Sigmoid colon (tissue), 6 donors: ENCODE measurements at regions not wholly inside any gene's neighbourhood (a gene's known extent, or its start where the extent isn't known, plus 50 kb on each side); places are given as distances from the start of the nearest gene placed in this dataset.
A peak's percentile ranks its signal among the peaks of the same experiment; 100 is the strongest.

Experiments used
- DNase-seq: peaks from one replicate; pipeline ENCODE4 v3.0.0-alpha.2; 2019
- H3K27ac ChIP-seq, 4 donors: fragments of 200-600 bp; sonication (generic); one replicate each; pipeline ENCODE4 v1.5.1; 2016 to 2019; ENCODE audit warnings: mild to moderate bottlenecking in 1 of 4
- H3K27me3 ChIP-seq, 3 donors: fragments of 200-600 bp; sonication (generic); one replicate each; pipeline ENCODE4 v1.5.1; 2019; ENCODE audit warnings: mild to moderate bottlenecking in 1 of 3
- H3K36me3 ChIP-seq, 4 donors: fragments of 200-600 bp; sonication (generic); one replicate each; pipeline ENCODE4 v1.5.1; 2016 to 2019
- H3K4me1 ChIP-seq, 4 donors: fragments of 200-600 bp; sonication (generic); one replicate each; pipeline ENCODE4 v1.5.1; 2017 to 2019
- H3K4me3 ChIP-seq, 4 donors: fragments of 200-600 bp; sonication (generic); one replicate each; pipeline ENCODE4 v1.5.1; 2017 to 2019; ENCODE audit warnings: mild to moderate bottlenecking in 2 of 4, moderate library complexity in 1 of 4
- H3K9me3 ChIP-seq, 4 donors: fragments of 200-600 bp in 3 of 4; sonication (generic) in 3 of 4; one replicate each; pipeline versions ENCODE4 v1.5.1 to v1.6.1; 2013 to 2019
- EP300 ChIP-seq, 4 donors: sonication (generic); formaldehyde crosslinking; IDR thresholded peaks; one replicate each; pipeline ENCODE4 v1.6.1; 2017; ENCODE audit warnings: antibody characterized with exemption in 4 of 4
- POLR2A ChIP-seq, 2 donors: fragments of 450-650 bp; IDR thresholded peaks; one replicate each; pipeline ENCODE4 v1.6.1; 2016; ENCODE audit warnings: antibody characterized with exemption in 2 of 2, mild to moderate bottlenecking in 2 of 2, moderate library complexity in 2 of 2
- POLR2AphosphoS5 ChIP-seq, 4 donors: sonication (generic); formaldehyde crosslinking; IDR thresholded peaks; one replicate each; pipeline ENCODE4 v1.6.1; 2017; ENCODE audit warnings: antibody characterized with exemption in 4 of 4
- WGBS, 2 donors: extraction: QIAGEN DNeasy Blood & Tissue Kit; methylation state at CpG; one replicate each; pipeline ENCODE4 v1.1.7; 2013; 5-methylcytosine and 5-hydroxymethylcytosine counted together
- intact Hi-C: fragments of 100-400 bp; cut with DNase I; formaldehyde crosslinking; loops from one replicate; pipeline ENCODE4 v1.15.1; 2023
- TF ChIP-seq, protein P1 (sequence below), 4 experiments: fragments of 450-650 bp in 3 of 4; fragments of 200-600 bp in 1 of 4; IDR thresholded peaks; one replicate each; pipeline ENCODE4 v1.5.1; 2016 to 2019; ENCODE audit warnings: antibody characterized with exemption in 4 of 4, mild to moderate bottlenecking in 3 of 4, moderate library complexity in 2 of 4
- donor health status: healthy with polysubstance abuse.
- donor health status: healthy.

DNA sequence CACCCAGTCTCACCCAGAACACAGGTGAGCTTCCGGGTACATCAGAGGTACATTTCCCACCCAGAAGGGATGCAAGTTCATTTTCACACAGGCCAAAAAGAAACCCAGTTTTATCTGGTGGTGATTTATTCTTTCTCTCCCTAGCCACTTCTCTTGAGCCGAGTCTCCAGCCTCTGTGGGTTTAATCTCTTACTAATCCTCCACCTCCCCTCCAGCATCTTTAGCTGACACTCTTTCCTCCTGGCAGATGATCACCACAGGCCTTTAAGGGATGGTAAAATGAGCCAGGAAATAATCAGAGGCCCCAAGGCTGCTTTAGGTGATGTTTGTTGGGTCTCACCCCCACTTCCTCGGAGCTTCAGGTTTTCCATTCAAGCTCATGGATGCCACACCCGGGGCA is 145.7 kb upstream of the DLX2 start:
- Histone ChIP-seq H3K27ac (no peak overlapping the region), H3K4me1 (peaks cover 0 to 2% (median 0%) of the 10 kb centered on the region in 4 donors), H3K36me3 (no peaks in the 10 kb centered on the region), H3K4me3 (no peak overlapping the region), H3K27me3 (no peaks in the 10 kb centered on the region), H3K9me3 (no peaks in the 10 kb centered on the region)
- WGBS, 2 donors = 55 to 81% methylated on average over 4 of the region's 4 CpGs
- intact Hi-C loops = no loop called here
- DNase-seq = no peak
- TF ChIP-seq, protein P1, sequence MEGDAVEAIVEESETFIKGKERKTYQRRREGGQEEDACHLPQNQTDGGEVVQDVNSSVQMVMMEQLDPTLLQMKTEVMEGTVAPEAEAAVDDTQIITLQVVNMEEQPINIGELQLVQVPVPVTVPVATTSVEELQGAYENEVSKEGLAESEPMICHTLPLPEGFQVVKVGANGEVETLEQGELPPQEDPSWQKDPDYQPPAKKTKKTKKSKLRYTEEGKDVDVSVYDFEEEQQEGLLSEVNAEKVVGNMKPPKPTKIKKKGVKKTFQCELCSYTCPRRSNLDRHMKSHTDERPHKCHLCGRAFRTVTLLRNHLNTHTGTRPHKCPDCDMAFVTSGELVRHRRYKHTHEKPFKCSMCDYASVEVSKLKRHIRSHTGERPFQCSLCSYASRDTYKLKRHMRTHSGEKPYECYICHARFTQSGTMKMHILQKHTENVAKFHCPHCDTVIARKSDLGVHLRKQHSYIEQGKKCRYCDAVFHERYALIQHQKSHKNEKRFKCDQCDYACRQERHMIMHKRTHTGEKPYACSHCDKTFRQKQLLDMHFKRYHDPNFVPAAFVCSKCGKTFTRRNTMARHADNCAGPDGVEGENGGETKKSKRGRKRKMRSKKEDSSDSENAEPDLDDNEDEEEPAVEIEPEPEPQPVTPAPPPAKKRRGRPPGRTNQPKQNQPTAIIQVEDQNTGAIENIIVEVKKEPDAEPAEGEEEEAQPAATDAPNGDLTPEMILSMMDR (IDR thresholded peaks at IDR 0.05) = no peak
- TF ChIP-seq POLR2A (IDR thresholded peaks at IDR 0.05) = no peak
- no peak for TF ChIP-seq EP300 (IDR thresholded peaks at IDR 0.05)
- TF ChIP-seq POLR2AphosphoS5 (IDR thresholded peaks at IDR 0.05) = no peak

DNA sequence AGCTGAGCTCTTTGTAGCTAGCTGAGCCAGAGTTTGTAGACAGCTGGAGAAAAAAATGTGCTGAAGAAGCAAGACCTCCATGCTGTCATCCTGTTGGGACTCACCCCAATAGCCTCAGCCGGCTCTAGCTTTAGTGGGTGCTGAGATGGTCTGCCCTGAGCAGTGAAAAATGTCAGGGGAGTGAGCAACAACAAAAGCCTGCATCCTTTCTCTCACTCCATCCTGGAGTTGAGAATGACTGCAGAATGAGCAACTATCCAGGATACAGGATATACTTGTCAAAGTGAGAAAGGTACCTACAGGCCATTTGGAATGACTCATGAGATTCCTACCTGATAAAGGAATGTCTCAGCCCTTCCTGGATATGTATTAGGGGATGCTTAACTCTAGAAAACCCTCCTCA is 146.1 kb upstream of the DLX2 start:
- TF ChIP-seq POLR2A (IDR thresholded peaks at IDR 0.05) (no peak), EP300 (IDR thresholded peaks at IDR 0.05) (no peak), POLR2AphosphoS5 (IDR thresholded peaks at IDR 0.05) (no peak)
- TF ChIP-seq, protein P1 (IDR thresholded peaks at IDR 0.05) = no peak
- no peaks in the 10 kb centered on the region for H3K27me3 ChIP-seq
- no peaks in the 10 kb centered on the region for H3K9me3 ChIP-seq
- intact Hi-C loops = no loop called here
- no peak overlapping the region for H3K4me3 ChIP-seq
- 86 to 90% methylated on average over 1 of the region's 1 CpG for WGBS, 2 donors
- peaks cover 0 to 3% (median 0%) of the 10 kb centered on the region in 4 donors for H3K4me1 ChIP-seq
- no peak for DNase-seq
- no peaks in the 10 kb centered on the region for H3K36me3 ChIP-seq
- H3K27ac ChIP-seq = no peak overlapping the region

DNA sequence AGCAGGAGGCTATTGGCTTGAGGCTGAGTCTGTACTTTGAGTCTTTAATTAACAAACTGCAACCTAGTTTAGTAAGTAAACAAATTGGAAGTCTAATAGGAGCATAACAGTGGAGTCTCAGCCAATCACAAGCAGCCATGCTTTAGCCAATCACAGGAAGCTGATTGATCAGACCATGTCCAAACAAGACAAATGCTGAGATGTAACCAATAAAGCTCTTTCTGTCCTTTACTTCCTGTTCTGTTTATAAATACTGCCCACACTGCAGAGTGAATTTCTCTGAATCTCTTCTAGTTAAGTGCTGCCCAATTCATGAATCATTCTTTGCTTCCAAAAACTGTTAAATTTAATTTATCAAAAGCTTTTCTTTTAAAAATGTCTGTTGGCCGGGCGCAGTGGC is 146.6 kb upstream of the DLX2 start:
- no peaks in the 10 kb centered on the region for H3K36me3 ChIP-seq

DNA sequence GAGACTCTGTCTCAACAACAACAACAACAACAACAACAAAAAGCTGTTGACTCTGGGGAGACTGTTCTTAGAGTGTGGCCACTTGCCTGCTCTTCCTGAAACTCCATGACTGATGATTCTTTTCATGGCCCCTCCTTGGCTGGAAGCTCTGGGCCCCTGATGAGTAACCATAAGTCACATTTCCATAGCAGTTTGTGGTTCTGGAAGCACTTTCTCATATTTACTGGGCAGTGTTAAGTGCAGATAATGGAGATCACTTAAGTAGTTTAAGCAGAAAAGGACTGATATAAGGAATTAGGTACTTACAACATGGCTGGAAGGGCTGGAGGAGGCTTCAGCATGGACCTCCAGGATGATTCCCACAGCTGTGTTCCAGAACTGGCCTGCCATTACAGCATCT is 147.3 kb upstream of the DLX2 start:
- Histone ChIP-seq H3K4me3 (no peak overlapping the region), H3K27ac (no peak overlapping the region), H3K36me3 (no peaks in the 10 kb centered on the region), H3K27me3 (no peaks in the 10 kb centered on the region), H3K4me1 (peaks cover 0 to 3% (median 0%) of the 10 kb centered on the region in 4 donors), H3K9me3 (no peaks in the 10 kb centered on the region)
- intact Hi-C loops = no loop called here
- DNase-seq = no peak
- TF ChIP-seq, protein P1 (IDR thresholded peaks at IDR 0.05) = no peak
- TF ChIP-seq POLR2AphosphoS5 (IDR thresholded peaks at IDR 0.05) = no peak
- TF ChIP-seq EP300 (IDR thresholded peaks at IDR 0.05) = no peak
- TF ChIP-seq POLR2A (IDR thresholded peaks at IDR 0.05) = no peak

More for the DNA sequence above, 146.6 kb upstream of the DLX2 start:
- Histone ChIP-seq H3K27ac (no peak overlapping the region), H3K4me1 (peaks cover 0 to 3% (median 0%) of the 10 kb centered on the region in 4 donors), H3K9me3 (no peaks in the 10 kb centered on the region), H3K27me3 (no peaks in the 10 kb centered on the region), H3K4me3 (no peak overlapping the region)
- 92 to 96% methylated on average over 2 of the region's 2 CpGs for WGBS, 2 donors
- TF ChIP-seq POLR2A (IDR thresholded peaks at IDR 0.05) (no peak), POLR2AphosphoS5 (IDR thresholded peaks at IDR 0.05) (no peak), EP300 (IDR thresholded peaks at IDR 0.05) (no peak)
- TF ChIP-seq, protein P1 (IDR thresholded peaks at IDR 0.05) = no peak
- intact Hi-C loops = no loop called here
- DNase-seq = no peak

DNA sequence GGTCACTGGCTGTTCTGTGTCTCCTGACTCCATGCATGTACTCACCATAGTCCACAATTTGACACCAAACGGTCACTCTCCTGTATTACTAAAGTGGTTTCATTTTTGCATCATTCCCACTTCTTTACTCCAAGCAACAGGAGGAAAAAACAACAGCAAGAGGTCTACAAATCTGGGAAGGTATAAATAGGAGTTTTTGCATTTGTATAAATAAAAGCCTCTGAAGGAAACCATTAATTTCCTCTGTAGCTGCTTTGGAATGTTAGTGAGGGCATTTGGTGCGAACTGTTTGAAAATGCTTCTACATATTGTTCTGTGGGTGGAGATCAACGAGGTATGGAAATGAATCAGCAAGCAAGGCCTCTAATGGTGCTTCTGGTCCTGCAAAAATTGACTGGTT is 148.5 kb upstream of the DLX2 start:
- no peaks in the 10 kb centered on the region for H3K27me3 ChIP-seq
- no peak overlapping the region for H3K4me3 ChIP-seq
- H3K9me3 ChIP-seq = no peaks in the 10 kb centered on the region
- peak overlapping the region in 1 of 4 donors; percentile 39 for H3K27ac ChIP-seq
- H3K36me3 ChIP-seq = no peaks in the 10 kb centered on the region
- H3K4me1 ChIP-seq = peaks cover 0 to 3% (median 0%) of the 10 kb centered on the region in 4 donors
- TF ChIP-seq POLR2AphosphoS5 (IDR thresholded peaks at IDR 0.05) (no peak), POLR2A (IDR thresholded peaks at IDR 0.05) (no peak), EP300 (IDR thresholded peaks at IDR 0.05) (no peak)
- TF ChIP-seq, protein P1 (IDR thresholded peaks at IDR 0.05) = no peak
- WGBS, 2 donors = 61 to 73% methylated on average over 3 of the region's 3 CpGs
- intact Hi-C loops = no loop called here
- DNase-seq = no peak
